ENCODE measurements at regions not wholly inside any gene's neighbourhood (a gene's known extent, or its start where the extent isn't known, plus 50 kb on each side); places are given as distances from the start of the nearest gene placed in this dataset.

DNA sequence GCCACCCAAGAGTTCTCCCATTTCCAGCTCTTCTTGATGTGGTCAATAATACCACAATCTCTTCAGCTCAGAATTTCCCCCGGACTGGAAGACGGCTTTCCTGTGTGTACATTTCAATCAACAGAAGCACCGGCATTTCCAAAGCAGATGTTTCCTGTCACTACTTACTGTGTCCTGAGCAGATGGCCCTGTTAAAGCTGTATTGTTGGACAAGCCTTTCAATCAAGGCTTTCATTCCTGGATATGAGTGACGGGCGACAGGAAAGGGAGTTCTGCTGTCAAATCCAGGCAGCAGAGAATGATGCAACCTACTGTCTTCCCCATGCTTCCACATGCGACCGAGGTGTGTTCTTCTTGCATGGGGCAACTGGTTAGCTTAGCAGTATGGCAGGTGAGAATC is 76.4 kb upstream of the CCDC60 start:
- TF ChIP-seq POLR2A (IDR thresholded peaks at IDR 0.05): no peak
- TF ChIP-seq, protein P1, sequence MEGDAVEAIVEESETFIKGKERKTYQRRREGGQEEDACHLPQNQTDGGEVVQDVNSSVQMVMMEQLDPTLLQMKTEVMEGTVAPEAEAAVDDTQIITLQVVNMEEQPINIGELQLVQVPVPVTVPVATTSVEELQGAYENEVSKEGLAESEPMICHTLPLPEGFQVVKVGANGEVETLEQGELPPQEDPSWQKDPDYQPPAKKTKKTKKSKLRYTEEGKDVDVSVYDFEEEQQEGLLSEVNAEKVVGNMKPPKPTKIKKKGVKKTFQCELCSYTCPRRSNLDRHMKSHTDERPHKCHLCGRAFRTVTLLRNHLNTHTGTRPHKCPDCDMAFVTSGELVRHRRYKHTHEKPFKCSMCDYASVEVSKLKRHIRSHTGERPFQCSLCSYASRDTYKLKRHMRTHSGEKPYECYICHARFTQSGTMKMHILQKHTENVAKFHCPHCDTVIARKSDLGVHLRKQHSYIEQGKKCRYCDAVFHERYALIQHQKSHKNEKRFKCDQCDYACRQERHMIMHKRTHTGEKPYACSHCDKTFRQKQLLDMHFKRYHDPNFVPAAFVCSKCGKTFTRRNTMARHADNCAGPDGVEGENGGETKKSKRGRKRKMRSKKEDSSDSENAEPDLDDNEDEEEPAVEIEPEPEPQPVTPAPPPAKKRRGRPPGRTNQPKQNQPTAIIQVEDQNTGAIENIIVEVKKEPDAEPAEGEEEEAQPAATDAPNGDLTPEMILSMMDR (IDR thresholded peaks at IDR 0.05): no peak
